B cell (primary cell): ENCODE measurements at regions not wholly inside any gene's neighbourhood (a gene's known extent, or its start where the extent isn't known, plus 50 kb on each side); places are given as distances from the start of the nearest gene placed in this dataset.

Source experiments
- EZH2 ChIP-seq: IDR thresholded peaks from 2 replicates; pipeline ENCODE4 v1.6.1; 2012; ENCODE audit warnings: borderline replicate concordance, low read depth, mild to moderate bottlenecking, moderate library complexity, low read length; ENCODE audit not compliant: insufficient read depth, poor library complexity, severe bottlenecking
- TF ChIP-seq, protein P1 (sequence below): fragments of 200-600 bp; IDR thresholded peaks from one replicate; pipeline ENCODE4 v1.8.0; 2022; ENCODE audit warnings: antibody characterized with exemption, mild to moderate bottlenecking

DNA sequence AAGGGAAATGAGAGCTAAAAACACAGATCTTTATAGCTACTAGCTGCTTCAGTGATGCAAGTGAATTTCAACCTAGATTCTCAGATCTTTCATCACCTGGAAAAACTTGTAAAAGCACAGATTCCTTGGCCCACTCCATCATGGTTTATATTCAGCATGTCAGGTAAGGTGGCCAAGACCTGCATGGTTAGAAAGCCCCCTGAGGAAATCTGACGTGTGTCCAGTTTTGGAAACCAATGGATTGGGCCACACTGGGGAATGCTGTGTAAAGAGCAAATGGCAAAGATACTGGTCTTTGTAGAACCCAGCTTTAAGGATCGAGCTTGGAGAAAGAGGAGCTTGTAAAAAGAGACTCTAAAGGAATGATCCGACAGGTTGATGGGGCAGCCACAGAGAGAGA is 397.0 kb upstream of the ARRDC4 start:
- TF ChIP-seq, protein P1, sequence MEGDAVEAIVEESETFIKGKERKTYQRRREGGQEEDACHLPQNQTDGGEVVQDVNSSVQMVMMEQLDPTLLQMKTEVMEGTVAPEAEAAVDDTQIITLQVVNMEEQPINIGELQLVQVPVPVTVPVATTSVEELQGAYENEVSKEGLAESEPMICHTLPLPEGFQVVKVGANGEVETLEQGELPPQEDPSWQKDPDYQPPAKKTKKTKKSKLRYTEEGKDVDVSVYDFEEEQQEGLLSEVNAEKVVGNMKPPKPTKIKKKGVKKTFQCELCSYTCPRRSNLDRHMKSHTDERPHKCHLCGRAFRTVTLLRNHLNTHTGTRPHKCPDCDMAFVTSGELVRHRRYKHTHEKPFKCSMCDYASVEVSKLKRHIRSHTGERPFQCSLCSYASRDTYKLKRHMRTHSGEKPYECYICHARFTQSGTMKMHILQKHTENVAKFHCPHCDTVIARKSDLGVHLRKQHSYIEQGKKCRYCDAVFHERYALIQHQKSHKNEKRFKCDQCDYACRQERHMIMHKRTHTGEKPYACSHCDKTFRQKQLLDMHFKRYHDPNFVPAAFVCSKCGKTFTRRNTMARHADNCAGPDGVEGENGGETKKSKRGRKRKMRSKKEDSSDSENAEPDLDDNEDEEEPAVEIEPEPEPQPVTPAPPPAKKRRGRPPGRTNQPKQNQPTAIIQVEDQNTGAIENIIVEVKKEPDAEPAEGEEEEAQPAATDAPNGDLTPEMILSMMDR: no peak
- no peak for TF ChIP-seq EZH2
